H1 (cell line): ENCODE measurements at regions not wholly inside any gene's neighbourhood (a gene's known extent, or its start where the extent isn't known, plus 50 kb on each side); places are given as distances from the start of the nearest gene placed in this dataset.

Experiments
- ASH2L ChIP-seq: fragments of 200-600, 300-600 bp; sonication (generic); IDR thresholded peaks from one replicate; pipeline ENCODE4 v1.7.1; 2017; ENCODE audit warnings: low read length
- RAD21 ChIP-seq, 2 experiments: IDR thresholded peaks in 1 of 2; conservative IDR thresholded peaks in 1 of 2; 2 replicates each; pipeline ENCODE4 v1.6.1; 2011; ENCODE audit warnings: low read depth in 2 of 2, low read length in 2 of 2, improper control_type of control experiment in 1 of 2, inconsistent platforms in 1 of 2, mild to moderate bottlenecking in 1 of 2, moderate library complexity in 1 of 2
- TBP ChIP-seq: IDR thresholded peaks from 2 replicates; pipeline ENCODE4 v1.6.1; 2011; ENCODE audit warnings: low read depth, low read length, improper control_type of control experiment
- USF2 ChIP-seq: IDR thresholded peaks from 2 replicates; pipeline ENCODE4 v1.6.1; 2011; ENCODE audit warnings: low read length, improper control_type of control experiment

- TF ChIP-seq RAD21 (IDR thresholded peaks at IDR 0.05 in 1 of 2, conservative IDR thresholded peaks at IDR 0.05 in 1 of 2; ENCODE audit: low read depth in 2 of 2, low read length in 2 of 2): no peak
- no peak for TF ChIP-seq USF2
- no peak for TF ChIP-seq ASH2L
- no peak for TF ChIP-seq TBP
These were observed 54.8 kb upstream of the MSI2 start (continued) for GRCh38 chr17:57201481-57201880.
